ENCODE measurements at regions not wholly inside any gene's neighbourhood (a gene's known extent, or its start where the extent isn't known, plus 50 kb on each side); places are given as distances from the start of the nearest gene placed in this dataset.

- TF ChIP-seq, protein P1, sequence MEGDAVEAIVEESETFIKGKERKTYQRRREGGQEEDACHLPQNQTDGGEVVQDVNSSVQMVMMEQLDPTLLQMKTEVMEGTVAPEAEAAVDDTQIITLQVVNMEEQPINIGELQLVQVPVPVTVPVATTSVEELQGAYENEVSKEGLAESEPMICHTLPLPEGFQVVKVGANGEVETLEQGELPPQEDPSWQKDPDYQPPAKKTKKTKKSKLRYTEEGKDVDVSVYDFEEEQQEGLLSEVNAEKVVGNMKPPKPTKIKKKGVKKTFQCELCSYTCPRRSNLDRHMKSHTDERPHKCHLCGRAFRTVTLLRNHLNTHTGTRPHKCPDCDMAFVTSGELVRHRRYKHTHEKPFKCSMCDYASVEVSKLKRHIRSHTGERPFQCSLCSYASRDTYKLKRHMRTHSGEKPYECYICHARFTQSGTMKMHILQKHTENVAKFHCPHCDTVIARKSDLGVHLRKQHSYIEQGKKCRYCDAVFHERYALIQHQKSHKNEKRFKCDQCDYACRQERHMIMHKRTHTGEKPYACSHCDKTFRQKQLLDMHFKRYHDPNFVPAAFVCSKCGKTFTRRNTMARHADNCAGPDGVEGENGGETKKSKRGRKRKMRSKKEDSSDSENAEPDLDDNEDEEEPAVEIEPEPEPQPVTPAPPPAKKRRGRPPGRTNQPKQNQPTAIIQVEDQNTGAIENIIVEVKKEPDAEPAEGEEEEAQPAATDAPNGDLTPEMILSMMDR (conservative IDR thresholded peaks at IDR 0.05; ENCODE audit: low read depth, low read length): no peak
- no peak for DNase-seq (ENCODE audit: low read depth)
- no peak overlapping the region for H3K4me3 ChIP-seq (ENCODE audit: low read depth, low read length)
Measured at GRCh38 chr7:25710959-25711358, 441.0 kb upstream of the NFE2L3 start.

GRCh38 chr7:25711940-25712339 is 440.1 kb upstream of the NFE2L3 start:
- TF ChIP-seq, protein P1 (conservative IDR thresholded peaks at IDR 0.05; ENCODE audit: low read depth, low read length): no peak
- no peak for DNase-seq (ENCODE audit: low read depth)
- no peak overlapping the region for H3K4me3 ChIP-seq (ENCODE audit: low read depth, low read length)

- no peak overlapping the region for H3K4me3 ChIP-seq (ENCODE audit: low read depth, low read length)
- no peak for DNase-seq (ENCODE audit: low read depth)
- TF ChIP-seq, protein P1 (conservative IDR thresholded peaks at IDR 0.05; ENCODE audit: low read depth, low read length): no peak
Measured at GRCh38 chr7:25712500-25712899, 439.5 kb upstream of the NFE2L3 start.

DNA sequence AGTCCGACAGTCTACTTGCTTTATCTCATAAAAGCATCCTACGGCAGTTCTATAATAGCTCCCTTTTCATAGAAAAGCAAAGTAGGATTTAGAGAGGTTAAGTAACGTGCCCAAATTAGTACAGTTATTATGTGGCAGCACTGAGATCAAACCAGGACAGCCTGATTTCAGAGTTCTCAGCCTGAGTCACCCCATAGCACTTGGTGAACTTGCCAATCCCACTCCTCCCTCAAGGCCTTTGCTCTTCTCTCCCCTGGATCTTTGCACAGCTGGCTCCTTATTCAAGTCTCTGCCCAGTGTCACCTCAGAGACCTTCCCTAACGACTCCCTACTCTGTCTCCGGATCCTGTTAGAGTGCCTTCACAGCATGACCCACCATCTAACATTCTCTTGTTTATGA is 438.0 kb upstream of the NFE2L3 start:
- no peak for DNase-seq (ENCODE audit: low read depth)
- TF ChIP-seq, protein P1 (conservative IDR thresholded peaks at IDR 0.05; ENCODE audit: low read depth, low read length): no peak
- no peak overlapping the region for H3K4me3 ChIP-seq (ENCODE audit: low read depth, low read length)

DNA sequence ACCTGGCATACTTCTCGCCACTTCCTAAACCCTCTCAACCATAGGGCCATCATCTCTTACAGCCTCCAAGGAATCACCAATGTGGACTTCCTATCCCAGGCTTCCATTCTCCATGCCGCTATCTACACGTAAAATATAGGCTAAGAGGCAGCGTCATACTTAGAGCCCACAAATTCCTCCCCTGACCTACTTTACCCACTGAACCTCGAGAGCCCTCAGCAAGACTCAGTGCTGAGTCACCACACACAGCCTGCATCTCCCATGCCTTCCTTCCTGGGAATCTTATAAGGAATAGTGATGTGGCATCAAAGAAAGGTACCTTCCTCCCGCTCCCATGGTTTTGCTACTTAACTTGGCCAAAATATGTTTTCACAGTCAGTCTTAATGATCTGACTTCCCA is 435.6 kb upstream of the NFE2L3 start:
- peak; percentile 9 for DNase-seq (ENCODE audit: low read depth)
- TF ChIP-seq, protein P1 (conservative IDR thresholded peaks at IDR 0.05; ENCODE audit: low read depth, low read length): no peak
- no peak overlapping the region for H3K4me3 ChIP-seq (ENCODE audit: low read depth, low read length)

DNA sequence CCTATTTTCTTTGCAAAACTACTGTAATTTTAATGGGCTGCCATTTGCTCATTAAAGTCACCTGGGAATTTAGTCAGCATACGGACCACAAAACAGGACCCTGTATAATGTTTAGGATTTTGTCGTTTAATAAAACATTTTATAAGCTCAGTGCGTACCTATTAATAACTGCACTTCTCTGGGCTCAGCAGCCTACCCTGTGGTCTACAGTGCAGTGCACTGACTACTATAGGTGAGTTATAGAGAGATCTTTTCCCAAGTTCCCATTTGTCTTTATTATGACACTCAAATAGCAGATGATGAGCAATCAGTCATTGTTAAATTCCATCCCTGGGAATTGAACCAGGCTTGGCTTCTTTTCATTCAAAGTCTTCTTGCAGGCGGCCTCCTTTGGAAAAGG is 433.4 kb upstream of the NFE2L3 start:
- TF ChIP-seq, protein P1 (conservative IDR thresholded peaks at IDR 0.05; ENCODE audit: low read depth, low read length): no peak
- H3K4me3 ChIP-seq (ENCODE audit: low read depth, low read length): no peak overlapping the region
- DNase-seq (ENCODE audit: low read depth): no peak

- DNase-seq (ENCODE audit: low read depth): no peak
- H3K4me3 ChIP-seq (ENCODE audit: low read depth, low read length): no peak overlapping the region
- TF ChIP-seq, protein P1 (conservative IDR thresholded peaks at IDR 0.05; ENCODE audit: low read depth, low read length): no peak
Measured at GRCh38 chr7:25719190-25719896, 432.7 kb upstream of the NFE2L3 start.
